Panc1 (cell line): ENCODE measurements at regions not wholly inside any gene's neighbourhood (a gene's known extent, or its start where the extent isn't known, plus 50 kb on each side); places are given as distances from the start of the nearest gene placed in this dataset.
A peak's percentile ranks its signal among the peaks of the same experiment; 100 is the strongest.

ENCODE experiments used
- ATAC-seq: fragments of 200-7000 bp; cut with Tn5 transposase; 2 replicates; pipeline ENCODE4 v1.9.1; 2020; ENCODE audit warnings: mild to moderate bottlenecking, moderate library complexity
- BruUV-seq: library from RNA; stranded (reverse); fragments of 400-500 nt; replicated peaks from 2 replicates; lab custom pipeline; 2021; lab: Mats Ljungman, UMichigan
- CTCF ChIA-PET: fragments of 300-600 bp; sonication (Branson Sonifier 250); formaldehyde crosslinking; loops from one replicate; lab custom pipeline; 2022; ENCODE audit warnings: antibody characterized with exemption; lab: Charles Lee
- POLR2A ChIA-PET: fragments of 300-600 bp; sonication (Branson Sonifier 250); formaldehyde crosslinking; loops from one replicate; lab custom pipeline; 2022; ENCODE audit warnings: antibody characterized with exemption; lab: Charles Lee
- DNase-seq: peaks from one replicate; pipeline ENCODE4 v3.0.0-alpha.2; 2010; ENCODE audit warnings: low read depth, low spot score
- H3K27ac ChIP-seq: 2 replicates; pipeline ENCODE4 v1.5.1; 2011; ENCODE audit warnings: mild to moderate bottlenecking, low read length, inconsistent platforms
- H3K27me3 ChIP-seq: fragments of 200-500 bp; sonication (Bioruptor generic); 2 replicates; pipeline ENCODE4 v1.6.0; 2014; ENCODE audit warnings: low read length, inconsistent platforms; ENCODE audit not compliant: control insufficient read depth, insufficient read depth
- H3K36me3 ChIP-seq: fragments of 200-500 bp; sonication (Bioruptor generic); 2 replicates; pipeline ENCODE4 v1.5.1; 2014; ENCODE audit warnings: inconsistent platforms, mild to moderate bottlenecking, low read length, moderate library complexity; ENCODE audit not compliant: control insufficient read depth, insufficient read depth
- H3K4me1 ChIP-seq: 2 replicates; pipeline ENCODE4 v1.5.1; 2011; ENCODE audit warnings: inconsistent platforms, mild to moderate bottlenecking, low read length, moderate library complexity; ENCODE audit not compliant: control insufficient read depth, insufficient read depth
- H3K4me3 ChIP-seq, 2 experiments: 2 replicates each; pipeline ENCODE4 v1.5.1; 2011 to 2012; ENCODE audit warnings: low read depth in 2 of 2, low read length in 2 of 2, mild to moderate bottlenecking in 2 of 2, inconsistent platforms in 1 of 2, moderate library complexity in 1 of 2
- H3K9me3 ChIP-seq: fragments of 200-500 bp; sonication (Bioruptor generic); 2 replicates; pipeline ENCODE4 v1.5.1; 2014; ENCODE audit warnings: low read depth, mild to moderate bottlenecking, inconsistent platforms, low read length, moderate library complexity; ENCODE audit not compliant: control insufficient read depth, insufficient read depth
- CTCF ChIP-seq: fragments of 450-650 bp; IDR thresholded peaks from 2 replicates; pipeline ENCODE4 v1.5.1; 2017; ENCODE audit warnings: mild to moderate bottlenecking
- POLR2AphosphoS5 ChIP-seq: IDR thresholded peaks from 2 replicates; pipeline ENCODE4 v1.6.1; 2012; ENCODE audit warnings: mild to moderate bottlenecking, low read depth, low read length, moderate library complexity
- REST ChIP-seq, 2 experiments: IDR thresholded peaks; 2 replicates each; pipeline ENCODE4 v1.6.1; 2011 to 2012; ENCODE audit warnings: low read depth in 2 of 2, control low read depth in 1 of 2, low read length in 1 of 2, mild to moderate bottlenecking in 1 of 2, moderate library complexity in 1 of 2; ENCODE audit not compliant: insufficient read depth in 1 of 2
- SIN3A ChIP-seq: IDR thresholded peaks from 2 replicates; pipeline ENCODE4 v1.6.1; 2012; ENCODE audit warnings: low read depth, mild to moderate bottlenecking, low read length, moderate library complexity, borderline replicate concordance; ENCODE audit not compliant: insufficient read depth
- TCF7L2 ChIP-seq: IDR thresholded peaks from 2 replicates; pipeline ENCODE4 v1.6.1; 2011; ENCODE audit warnings: mild to moderate bottlenecking, low read depth, low read length, inconsistent platforms
- in situ Hi-C: cut with HindIII; loops from 2 replicates; pipeline ENCODE4 v1.10.0; 2016; ENCODE audit warnings: low sequenced_read_pairs, low pct_unique_long_range_greater_than_20kb
- intact Hi-C: fragments of 100-400 bp; cut with micrococcal nuclease; formaldehyde crosslinking; loops from one replicate; pipeline ENCODE4 v1.10.0; 2022; ENCODE audit not compliant: unreplicated experiment

GRCh38 chr10:78134773-78135306 is 101.2 kb downstream of the RPS24 start:
- no peak for ATAC-seq
- H3K4me3 ChIP-seq, result no peak overlapping the region
- intact Hi-C loops (no loop called here), in situ Hi-C loops (no loop called here)
- no peaks in the 10 kb centered on the region for H3K36me3 ChIP-seq
- ChIA-PET POLR2A (interaction anchor here (0.6 kb wide), 1 partner anchor 80 kb away, joined by 7 read pairs; no protein-coding TSS in a partner anchor), CTCF (interaction anchor here (0.7 kb wide), 1 partner anchor 1342 kb away, joined by 4 read pairs; no protein-coding TSS in a partner anchor)
- no peak for TF ChIP-seq CTCF
- no peaks in the 10 kb centered on the region for H3K9me3 ChIP-seq
- H3K4me1 ChIP-seq, result no peaks in the 10 kb centered on the region
- H3K27ac ChIP-seq, result no peak overlapping the region
- no TSS peak for BruUV-seq
- peaks cover 23% of the 10 kb centered on the region for H3K27me3 ChIP-seq
- no peak for DNase-seq

- CTCF ChIA-PET, result no interaction called here
- in situ Hi-C loops, result no loop called here
Observed at GRCh38 chr10:78137147-78137546, 103.5 kb downstream of the RPS24 start.

GRCh38 chr10:78139341-78139740 is 105.7 kb downstream of the RPS24 start:
- DNase-seq (no peak), ATAC-seq (no peak)
- TF ChIP-seq SIN3A, result no peak
- no peak for TF ChIP-seq POLR2AphosphoS5
- no peak for TF ChIP-seq REST (IDR thresholded peaks at IDR 0.05; ENCODE audit: insufficient read depth in 1 of 2, low read depth in 2 of 2, low read length in 1 of 2)
- TF ChIP-seq TCF7L2, result no peak
- no peak for TF ChIP-seq CTCF
- CTCF ChIA-PET, result no interaction called here
- POLR2A ChIA-PET, result no interaction called here
- Histone ChIP-seq H3K36me3 (no peaks in the 10 kb centered on the region), H3K4me3 (no peak overlapping the region), H3K27ac (no peak overlapping the region), H3K4me1 (no peaks in the 10 kb centered on the region), H3K9me3 (no peaks in the 10 kb centered on the region), H3K27me3 (peaks cover 31% of the 10 kb centered on the region)
- intact Hi-C loops, result no loop called here
- in situ Hi-C loops, result no loop called here
- no TSS peak for BruUV-seq

More at GRCh38 chr10:78137147-78137546, 103.5 kb downstream of the RPS24 start:
- Histone ChIP-seq H3K36me3 (no peaks in the 10 kb centered on the region), H3K4me3 (no peak overlapping the region), H3K27ac (no peak overlapping the region), H3K4me1 (no peaks in the 10 kb centered on the region), H3K9me3 (no peaks in the 10 kb centered on the region), H3K27me3 (peaks cover 27% of the 10 kb centered on the region)
- intact Hi-C loops, result no loop called here
- no peak for DNase-seq
- BruUV-seq, result no TSS peak
- TF ChIP-seq TCF7L2 (no peak), CTCF (no peak)
- 0 out of 2 replicates have a peak, but pooled peaks have one; percentile 57 for ATAC-seq
- POLR2A ChIA-PET, result no interaction called here
